Activated CD4-positive, CD25-positive, alpha-beta regulatory T cell treated with anti-CD3 and anti-CD28 coated beads, Interleukin-2, amount 50 U/mL, for 16 hours (primary cell): ENCODE measurements at regions not wholly inside any gene's neighbourhood (a gene's known extent, or its start where the extent isn't known, plus 50 kb on each side); places are given as distances from the start of the nearest gene placed in this dataset.
"Not testable (repeated sequence)": the region's sequence is repeated elsewhere in the genome, so short reads cannot be mapped to it uniquely, and the experiment has no call there.

Experiments
- DNase-seq: peaks from one replicate; pipeline ENCODE4 v3.0.0-alpha.2; 2020; ENCODE audit warnings: low read depth, low spot score

DNA sequence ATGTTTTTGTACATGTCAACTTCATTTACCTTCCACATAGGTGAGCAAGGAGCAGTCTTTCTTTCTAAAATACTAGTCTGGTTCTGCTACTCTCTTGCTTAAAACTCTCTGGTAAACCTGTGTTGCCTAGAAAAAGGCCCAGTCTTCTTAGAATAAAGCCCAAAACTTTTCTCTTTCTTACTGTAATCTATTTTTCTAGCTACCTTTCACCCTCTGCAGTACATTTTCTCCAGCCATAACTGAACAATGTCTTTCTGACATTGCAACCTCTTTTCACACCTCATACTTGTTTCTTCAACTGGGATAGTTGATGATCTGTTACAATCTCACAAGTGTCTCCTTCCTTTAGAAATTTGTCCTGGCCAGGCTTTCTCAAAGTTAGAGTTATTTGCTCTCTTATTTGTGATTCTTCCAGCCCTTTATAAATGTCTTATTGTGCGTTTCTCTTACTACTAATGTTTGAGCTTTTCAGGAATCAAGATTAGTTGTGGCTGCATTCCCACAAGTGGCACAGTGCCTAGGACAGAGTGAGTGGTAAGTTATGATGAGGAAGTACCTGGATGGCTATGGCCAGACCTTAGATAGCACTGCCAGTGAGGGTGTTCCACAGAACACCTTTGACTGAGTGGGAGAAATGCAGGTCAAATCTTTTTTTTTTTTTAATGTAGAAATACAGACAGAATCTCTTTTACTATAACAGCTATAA is 313.4 kb upstream of the SATB1 start:
- DNase-seq: no peak

DNA sequence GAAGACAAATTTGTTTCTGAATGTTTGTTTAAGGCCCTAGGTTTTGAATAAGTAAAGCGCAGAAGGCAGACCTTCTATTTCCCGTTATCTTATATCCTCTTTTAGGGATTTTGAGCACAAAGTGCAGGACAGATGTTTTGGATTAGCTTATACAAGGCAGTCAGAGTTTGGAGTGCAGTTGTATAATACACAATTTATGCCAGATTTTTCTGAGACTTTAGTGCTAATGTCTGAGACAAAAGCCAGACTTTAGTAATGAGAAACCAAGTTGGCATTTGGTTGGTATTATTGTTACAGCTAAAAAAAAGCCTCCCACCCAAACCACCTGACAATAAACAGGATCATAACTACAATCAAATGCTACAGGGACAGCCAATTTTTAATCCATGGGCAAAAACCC is 309.9 kb upstream of the SATB1 start:
- no peak for DNase-seq

DNA sequence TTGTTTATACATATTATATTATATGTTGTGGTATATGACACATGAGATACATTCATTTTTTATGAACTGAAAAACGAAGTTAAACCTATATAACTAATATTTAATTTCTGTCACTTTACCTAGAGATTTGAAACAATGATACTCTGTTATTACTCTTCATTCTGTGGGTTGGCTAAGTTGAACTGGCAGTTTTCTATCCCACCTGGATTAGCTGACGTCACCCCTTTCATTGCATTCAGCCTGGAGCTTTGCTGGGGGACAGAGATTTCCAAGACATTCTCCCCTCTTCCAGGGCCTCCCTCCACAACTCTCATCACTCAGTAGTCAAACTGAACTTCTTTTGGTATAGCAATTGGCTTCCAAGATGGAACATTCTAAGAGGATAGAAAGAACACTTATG is 309.2 kb upstream of the SATB1 start:
- no peak for DNase-seq

DNA sequence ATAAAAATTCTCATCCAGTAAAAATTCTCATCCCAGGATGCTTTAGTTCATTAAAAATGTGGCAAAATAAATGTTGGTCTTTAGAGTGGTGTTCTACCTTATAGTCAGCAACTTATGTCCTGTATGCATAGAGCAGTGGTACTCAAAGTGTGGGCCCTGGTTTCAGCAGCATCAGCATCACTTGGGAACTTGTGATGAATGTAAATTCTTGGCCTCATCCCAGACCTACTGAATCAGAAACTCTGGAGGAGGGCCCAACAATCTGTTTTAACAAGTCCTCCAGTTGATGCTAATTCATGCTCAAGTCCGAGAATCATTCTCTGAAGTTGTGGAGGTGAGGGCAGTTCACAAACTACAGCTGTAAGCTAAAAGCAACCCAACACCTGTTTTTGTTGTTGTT is 307.3 kb upstream of the SATB1 start:
- no peak for DNase-seq

DNA sequence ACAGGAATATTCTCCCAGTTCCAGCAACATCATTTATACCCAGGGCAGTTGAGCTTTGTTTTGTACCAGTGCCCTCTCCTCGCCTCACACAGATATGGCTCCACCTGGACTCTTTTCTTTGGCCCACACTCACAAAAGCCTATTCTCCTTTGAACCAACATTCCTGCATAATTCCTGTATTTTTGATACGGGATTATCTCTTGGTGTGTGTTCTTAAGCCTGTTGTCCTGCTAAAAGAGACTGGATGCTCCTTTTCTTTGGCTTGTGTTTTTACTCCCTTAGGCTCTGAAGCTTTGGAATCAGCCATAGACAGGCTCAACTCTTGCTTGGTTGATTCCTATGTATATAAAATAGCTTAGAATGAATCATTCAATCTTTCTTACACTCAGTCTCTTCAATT is 305.4 kb upstream of the SATB1 start:
- no peak for DNase-seq

DNA sequence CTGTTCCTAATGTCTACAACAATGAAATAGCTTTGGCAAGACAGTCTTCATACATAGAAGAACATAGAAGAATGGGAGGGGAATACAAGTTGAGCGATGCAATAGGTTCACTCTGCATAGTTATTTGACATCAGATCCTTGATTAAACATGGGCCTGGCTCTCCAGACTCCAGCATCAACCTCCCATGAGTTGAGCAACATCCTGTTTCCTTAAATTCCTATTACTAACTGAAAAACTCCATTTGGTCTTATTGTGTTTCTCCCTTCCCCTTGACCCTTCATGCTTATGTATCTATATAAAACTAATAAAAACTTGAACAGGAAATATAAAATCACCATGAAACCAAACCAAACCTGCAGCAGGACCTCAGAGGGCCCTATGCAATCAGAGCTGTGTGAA is 304.5 kb upstream of the SATB1 start:
- DNase-seq: no peak

DNA sequence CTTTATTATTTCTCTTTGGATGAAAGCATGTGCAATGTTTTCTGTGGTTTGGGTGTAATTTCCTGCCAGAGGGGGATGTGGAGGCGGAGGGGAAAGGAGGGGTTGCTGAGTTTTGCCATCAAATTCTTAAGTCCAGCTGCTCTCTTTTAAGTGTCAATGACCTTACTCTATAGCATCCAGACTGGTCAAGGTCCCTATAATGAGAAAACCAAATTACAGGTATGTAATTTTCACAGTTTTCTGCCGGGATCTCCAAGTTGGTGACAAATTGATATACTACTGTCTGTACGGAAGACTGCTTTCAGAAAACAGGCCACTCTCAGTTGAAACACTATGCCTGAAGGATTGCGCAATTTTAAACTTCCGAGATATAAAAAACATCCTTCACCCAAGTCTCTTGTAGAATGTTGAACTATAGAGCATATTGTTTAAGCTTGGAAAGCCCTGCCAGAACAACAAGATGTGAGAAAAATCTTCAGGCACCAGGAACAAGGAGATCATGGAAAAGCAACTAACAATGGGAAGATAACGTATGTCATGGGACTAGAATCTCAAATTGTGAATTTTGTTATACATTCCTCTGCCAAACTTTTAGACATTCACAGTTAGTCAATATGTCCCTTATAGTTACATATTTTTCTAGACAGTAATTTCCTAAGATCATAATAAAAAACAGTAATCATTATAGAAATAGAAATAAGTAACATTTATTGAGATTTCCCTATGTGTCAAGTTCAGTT is 300.7 kb upstream of the SATB1 start:
- DNase-seq: no peak

DNA sequence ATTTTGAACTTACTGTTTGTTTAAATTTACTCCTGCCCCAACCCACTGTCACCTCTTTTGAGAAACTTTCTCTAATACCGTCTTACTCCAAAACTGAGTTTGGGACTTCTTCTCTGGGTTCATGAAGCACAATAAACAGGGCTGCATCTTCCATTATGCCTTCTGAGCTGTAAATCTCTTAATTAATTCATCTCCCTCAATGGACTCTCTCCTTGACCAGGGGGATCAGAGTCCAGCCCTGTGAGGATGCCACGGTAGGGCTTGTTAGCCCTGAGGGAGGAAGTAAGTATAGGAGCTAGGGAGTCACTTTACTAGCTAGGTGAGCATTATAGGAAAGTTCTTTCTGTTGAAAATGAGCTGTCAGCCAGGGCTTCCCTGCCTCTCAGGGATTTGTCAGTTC is 299.3 kb upstream of the SATB1 start:
- DNase-seq: no peak

DNA sequence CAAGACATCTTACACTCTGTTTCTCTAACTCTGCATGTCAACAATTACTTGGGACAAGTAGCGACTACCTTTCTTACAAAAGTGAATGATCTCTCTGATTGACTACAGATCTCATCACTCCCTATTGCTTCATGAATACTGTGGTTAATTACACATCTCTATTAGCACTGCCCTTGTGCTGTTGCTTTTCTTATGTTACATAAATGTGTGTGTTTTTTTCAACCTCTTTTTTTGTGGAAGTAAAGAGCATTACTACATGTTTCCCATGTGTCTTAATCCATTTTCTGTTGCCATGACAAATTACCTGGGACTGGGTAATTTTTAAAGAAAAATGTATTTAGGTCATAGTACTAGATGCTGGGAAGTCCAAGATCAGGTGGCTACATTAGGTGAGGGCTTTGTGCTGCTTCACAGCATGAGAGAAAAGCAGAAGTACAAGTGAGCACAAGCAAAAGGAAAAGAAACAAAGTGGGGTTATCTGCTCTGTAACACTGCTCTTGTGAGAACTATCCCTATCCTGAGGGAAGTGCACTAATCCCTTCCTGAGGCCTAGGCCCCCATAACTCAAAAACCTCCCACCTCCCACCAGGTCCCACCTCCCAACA is 298.2 kb upstream of the SATB1 start:
- DNase-seq: no peak

DNA sequence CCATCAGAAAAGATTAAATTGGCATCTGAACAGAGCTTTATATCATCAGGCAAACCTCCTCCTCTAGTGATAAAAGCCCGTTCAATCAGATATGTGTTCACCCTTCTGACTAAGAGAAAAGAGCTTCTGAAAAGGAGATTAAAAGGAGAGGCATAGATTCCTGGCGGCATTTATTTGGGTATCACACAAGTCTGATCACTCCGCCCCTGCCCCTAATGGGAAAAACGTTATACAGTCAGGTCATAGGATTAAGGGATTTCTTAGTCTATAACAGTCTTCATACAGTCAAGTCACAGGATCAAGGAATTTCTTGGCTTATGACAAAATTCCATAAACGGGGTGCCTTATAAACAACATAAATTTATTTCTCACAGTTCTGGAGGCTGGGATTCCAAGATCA is 295.4 kb upstream of the SATB1 start:
- DNase-seq: no peak

DNA sequence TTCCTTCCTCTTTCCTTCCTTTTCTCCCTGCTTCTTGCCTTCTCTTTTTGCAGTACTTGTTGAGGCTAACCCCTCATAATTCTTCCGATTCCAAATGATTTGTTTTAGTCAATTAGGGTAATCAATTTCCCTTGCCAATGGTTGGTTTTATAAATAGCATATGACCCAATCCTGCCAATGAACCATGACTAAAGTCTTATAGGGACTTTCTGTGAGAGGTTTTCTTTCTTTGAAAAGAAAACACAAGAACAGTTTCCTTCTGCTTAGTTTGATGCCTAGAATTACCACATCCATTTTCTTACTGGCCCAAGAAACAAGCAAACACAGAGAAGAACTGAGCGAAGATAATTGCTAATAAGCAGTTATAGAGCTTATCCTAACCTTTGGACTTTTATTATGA is 292.5 kb upstream of the SATB1 start:
- no peak for DNase-seq

DNA sequence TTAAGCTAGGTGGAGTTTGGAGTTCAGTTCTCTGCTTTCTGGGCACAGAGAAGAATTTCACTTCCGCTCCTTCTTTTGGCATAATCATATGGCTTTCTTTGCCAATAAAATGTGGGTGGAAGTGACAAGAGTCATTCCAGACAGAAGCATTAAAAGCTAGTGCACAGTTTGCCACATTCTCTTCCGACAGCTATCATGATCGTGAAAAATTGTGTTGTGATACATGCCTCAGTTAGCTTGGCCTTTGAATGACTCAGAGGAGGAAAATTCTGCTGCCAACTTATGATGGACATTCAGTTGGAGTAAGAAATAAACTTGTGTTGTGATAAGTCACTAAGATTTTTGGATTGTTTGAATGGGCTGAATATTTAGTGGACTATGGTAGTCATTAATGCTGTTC is 291.7 kb upstream of the SATB1 start:
- DNase-seq: no peak

DNA sequence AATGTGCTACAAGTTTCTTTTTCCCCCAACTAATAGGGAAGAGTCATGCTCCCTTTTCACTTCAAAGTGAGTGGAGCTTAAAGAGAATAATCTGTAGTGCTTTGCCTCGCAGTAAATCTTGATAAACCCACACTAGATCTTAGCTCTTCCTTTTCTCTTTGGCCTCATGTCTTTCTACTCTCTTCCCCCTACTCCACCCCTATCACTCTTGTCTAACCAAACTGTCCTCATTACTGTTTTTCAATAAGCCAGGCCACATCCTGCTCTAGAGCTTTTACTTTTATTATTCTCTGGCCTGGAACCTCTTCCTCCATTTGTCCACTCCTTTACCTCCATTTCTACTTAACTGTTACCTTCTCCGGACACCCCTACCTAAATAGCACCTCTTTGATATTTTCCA is 291.0 kb upstream of the SATB1 start:
- DNase-seq: no peak

DNA sequence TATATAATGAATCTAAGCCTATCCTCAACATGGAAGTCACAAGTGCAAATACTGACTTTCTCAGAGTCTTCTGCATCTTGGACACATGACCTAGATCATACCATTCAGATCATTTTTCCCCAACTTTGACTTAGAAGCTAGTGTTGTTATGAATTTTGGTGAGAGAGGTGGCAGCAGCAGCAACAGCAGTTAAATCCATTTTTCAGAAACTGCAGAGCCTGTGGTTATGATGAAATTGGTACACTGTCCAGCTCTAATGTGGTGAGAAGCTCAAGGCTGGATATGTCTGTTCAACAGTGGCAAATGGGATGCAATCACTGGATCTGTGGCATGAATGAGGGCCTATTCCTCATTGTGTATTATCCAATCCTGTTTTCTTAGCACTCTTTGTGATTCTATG is 290.1 kb upstream of the SATB1 start:
- DNase-seq: no peak

DNA sequence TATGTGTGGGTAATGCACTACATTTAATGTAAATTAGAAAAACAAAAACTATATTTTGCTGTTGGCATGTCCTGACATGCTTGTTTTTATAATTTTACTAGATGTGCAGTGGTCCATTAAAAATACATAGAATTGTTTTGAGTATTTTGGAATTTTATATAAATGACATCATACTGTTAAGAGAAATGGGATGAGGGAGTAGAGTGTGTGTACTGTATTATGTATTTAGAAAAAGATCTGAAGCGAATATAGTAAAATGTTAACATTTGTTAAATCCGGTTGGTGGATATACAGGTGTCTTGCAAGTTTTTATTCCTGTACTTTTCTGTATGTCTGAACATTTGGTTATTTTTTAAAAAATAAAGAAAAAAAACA is 288.4 kb upstream of the SATB1 start:
- DNase-seq: no peak

DNA sequence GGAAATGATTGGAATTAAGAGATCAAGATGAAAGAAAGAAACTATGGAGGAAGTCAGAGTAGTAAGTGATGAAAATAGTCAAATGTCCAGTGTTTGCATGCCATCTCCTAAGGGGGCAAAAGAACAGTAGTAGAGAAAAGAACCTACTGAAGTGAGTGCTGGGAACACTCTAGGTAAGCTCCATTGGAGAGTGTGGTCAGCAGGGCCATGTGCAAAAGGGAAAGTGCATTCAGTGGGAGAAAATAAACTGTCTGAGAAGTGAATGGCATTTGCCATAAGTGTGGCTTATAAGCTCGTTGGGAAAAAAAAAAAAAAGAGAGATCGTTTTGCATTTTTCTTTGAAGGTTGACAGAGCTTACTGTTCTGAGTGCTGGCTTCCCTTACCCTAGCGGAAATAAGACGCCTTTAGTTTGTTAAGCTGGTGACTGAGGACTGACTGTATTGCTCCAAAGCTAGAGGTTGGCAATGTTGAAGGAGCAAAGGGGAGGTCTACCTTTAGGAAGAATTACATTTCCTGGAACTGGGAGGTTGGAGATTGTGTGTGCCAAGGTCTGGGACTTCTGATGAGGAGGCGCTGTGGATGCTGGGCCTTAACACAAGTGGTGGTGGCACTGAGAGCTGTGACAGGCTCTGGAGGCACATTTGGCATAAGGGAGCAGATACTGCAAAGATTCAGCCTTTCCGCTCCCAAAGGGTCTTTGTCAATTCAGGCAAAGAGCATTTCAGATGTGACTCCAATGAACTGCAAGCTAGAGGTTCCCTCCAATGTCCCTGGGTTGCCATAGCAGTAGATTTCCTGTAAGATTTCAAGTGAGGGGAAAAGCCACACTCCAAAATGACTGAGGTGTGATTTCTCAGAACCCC is 287.8 kb upstream of the SATB1 start:
- DNase-seq: no peak

DNA sequence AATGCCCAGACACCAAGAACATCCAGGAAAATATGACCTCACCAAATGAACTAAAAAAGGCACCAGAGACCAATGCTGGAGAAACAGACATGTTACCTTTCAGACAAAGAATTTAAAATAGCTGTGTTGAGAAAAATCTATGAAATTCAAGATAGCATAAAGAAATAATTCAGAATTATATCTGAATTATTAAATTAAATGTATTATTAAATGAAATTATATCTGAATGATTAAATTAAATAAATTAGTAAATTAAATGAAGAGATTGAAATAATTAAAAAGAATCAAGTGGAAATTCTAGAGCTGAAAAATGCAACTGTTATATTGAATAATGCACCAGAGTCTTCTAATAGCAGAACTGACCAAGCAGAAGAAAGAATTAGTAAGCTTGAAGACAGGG is 279.2 kb upstream of the SATB1 start:
- no peak for DNase-seq

DNA sequence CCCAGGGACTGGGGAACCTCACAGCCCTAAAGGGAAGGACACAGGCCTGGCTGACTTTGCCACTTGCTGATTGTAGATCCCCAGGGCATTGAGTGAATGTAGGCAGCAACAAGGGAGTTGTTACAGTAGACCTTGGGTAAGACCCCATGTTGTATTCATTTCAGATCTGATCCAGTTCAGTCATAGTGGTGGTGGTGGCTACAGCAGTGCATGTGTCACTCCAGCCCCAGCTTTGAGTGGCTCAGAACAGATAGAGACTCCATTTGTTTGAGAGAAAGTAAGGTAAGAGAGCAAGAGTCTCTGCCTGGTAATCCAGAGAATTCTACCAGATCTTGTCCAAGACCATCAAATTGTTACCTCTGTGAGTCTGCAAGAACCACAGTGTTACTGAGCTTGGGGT is 278.7 kb upstream of the SATB1 start:
- no peak for DNase-seq

DNA sequence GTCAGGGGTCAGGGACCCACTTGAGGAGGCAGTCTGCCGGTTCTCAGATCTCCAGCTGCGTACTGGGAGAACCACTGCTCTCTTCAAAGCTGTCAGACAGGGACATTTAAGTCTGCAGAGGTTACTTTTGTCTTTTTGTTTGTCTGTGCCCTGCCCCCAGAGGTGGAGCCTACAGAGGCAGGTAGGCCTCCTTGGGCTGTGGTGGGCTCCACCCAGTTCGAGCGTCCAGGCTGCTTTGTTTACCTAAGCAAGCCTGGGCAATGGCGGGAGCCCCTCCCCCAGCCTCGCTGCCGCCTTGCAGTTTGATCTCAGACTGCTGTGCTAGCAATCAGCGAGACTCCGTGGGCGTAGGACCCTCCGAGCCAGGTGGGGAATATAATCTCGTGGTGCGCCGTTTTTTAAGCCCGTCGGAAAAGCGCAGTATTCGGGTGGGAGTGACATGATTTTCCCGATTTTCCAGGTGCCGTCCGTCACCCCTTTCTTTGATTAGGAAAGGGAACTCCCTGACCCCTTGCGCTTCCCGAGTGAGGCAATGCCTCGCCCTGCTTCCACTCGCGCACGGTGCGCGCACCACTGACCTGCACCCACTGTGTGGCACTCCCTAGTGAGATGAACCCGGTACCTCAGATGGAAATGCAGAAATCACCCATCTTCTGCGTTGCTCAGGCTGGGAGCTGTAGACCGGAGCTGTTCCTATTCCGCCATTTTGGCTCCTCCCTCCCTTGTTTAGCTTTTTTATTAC is 268.6 kb upstream of the SATB1 start:
- DNase-seq: not testable (repeated sequence)

DNA sequence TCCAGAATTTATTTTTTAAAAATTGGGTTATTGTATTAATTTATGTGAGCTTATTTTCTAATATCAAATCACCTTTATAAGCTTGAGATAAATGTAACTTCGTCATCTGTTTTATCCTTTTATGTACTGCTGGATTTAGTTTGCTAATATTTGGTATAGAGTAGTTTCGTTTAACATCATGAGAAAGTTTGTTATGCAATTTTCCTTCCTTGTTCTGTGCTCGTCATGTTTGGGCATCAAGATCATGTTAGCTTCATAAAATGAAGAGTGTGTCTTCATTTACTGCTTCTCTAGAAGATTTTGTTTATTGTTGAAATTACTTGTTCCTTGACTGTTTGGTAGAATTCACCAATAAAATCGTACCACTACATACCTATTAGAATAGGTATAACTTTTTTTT is 262.1 kb upstream of the SATB1 start:
- DNase-seq: no peak

DNA sequence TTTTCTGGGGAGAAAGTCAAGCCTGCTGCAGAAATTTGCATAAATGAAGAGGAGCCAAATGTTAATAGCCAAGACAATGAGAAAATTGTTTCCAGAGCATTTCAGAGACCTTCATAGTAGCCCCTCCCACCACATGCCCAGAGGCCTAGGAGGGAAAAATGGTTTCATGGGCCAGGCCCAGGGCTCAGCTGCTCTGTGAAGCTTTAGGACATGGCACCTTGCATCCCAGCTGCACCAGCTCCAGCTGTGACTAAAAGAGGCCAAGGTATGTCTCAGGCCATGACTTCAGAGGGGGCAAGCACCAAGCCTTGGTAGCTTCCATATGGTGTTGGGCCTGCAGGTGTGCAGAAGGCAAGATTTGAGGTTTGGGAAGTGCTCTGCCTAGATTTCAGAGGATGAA is 258.8 kb upstream of the SATB1 start:
- no peak for DNase-seq
